CD8-positive, alpha-beta memory T cell (primary cell): ENCODE measurements at regions not wholly inside any gene's neighbourhood (a gene's known extent, or its start where the extent isn't known, plus 50 kb on each side); places are given as distances from the start of the nearest gene placed in this dataset.
"Not testable (repeated sequence)": the region's sequence is repeated elsewhere in the genome, so short reads cannot be mapped to it uniquely, and the experiment has no call there.

Experiments
- CTCF ChIA-PET: fragments of 350-600 bp; sonication (Branson Sonifier 250); formaldehyde crosslinking; loops from one replicate; lab custom pipeline; 2021; ENCODE audit warnings: antibody characterized with exemption; lab: Charles Lee
- POLR2A ChIA-PET: fragments of 350-600 bp; sonication (Branson Sonifier 250); formaldehyde crosslinking; loops from one replicate; lab custom pipeline; 2021; ENCODE audit warnings: antibody characterized with exemption; lab: Charles Lee
- DNase-seq, 5 donors: peaks; one replicate each; pipeline versions ENCODE4 v3.0.0 to v3.0.0-alpha.2; 2020 to 2022; ENCODE audit warnings: mixed read lengths in 1 of 5
- H3K27ac ChIP-seq: one replicate; pipeline ENCODE4 v1.7.0; 2013; ENCODE audit warnings: low read depth, mild to moderate bottlenecking, low read length, moderate library complexity
- H3K27me3 ChIP-seq: 2 replicates; pipeline ENCODE4 v1.7.0; 2013; ENCODE audit warnings: low read length, mild to moderate bottlenecking; ENCODE audit not compliant: insufficient read depth, poor library complexity, severe bottlenecking
- H3K36me3 ChIP-seq: 2 replicates; pipeline ENCODE4 v1.7.0; 2013; ENCODE audit warnings: mild to moderate bottlenecking, low read length, moderate library complexity; ENCODE audit not compliant: insufficient read depth
- H3K4me1 ChIP-seq: 2 replicates; pipeline ENCODE4 v1.7.0; 2013; ENCODE audit warnings: mild to moderate bottlenecking, low read length, moderate library complexity; ENCODE audit not compliant: insufficient read depth
- H3K4me3 ChIP-seq: 2 replicates; pipeline ENCODE4 v1.7.0; 2013; ENCODE audit warnings: mild to moderate bottlenecking, low read length
- H3K9me3 ChIP-seq: 2 replicates; pipeline ENCODE4 v1.7.0; 2013; ENCODE audit warnings: mild to moderate bottlenecking, low read length
- H3K27ac Mint-ChIP-seq, 8 donors: one replicate each; pipeline ENCODE4 v1.8.0; 2020 to 2021; ENCODE audit warnings: mixed read lengths in 8 of 8, mild to moderate bottlenecking in 6 of 8, inconsistent platforms in 3 of 8, moderate library complexity in 3 of 8
- H3K27me3 Mint-ChIP-seq, 2 donors: one replicate each; pipeline ENCODE4 v1.8.0; 2020 to 2021; ENCODE audit warnings: mixed read lengths in 2 of 2, mild to moderate bottlenecking in 1 of 2, moderate library complexity in 1 of 2
- H3K36me3 Mint-ChIP-seq, 3 donors: one replicate each; pipeline ENCODE4 v1.8.0; 2020 to 2021; ENCODE audit warnings: mixed read lengths in 3 of 3, inconsistent platforms in 1 of 3, mild to moderate bottlenecking in 1 of 3
- H3K4me1 Mint-ChIP-seq, 3 donors: one replicate each; pipeline ENCODE4 v1.8.0; 2020 to 2021; ENCODE audit warnings: mixed read lengths in 3 of 3, inconsistent platforms in 1 of 3, mild to moderate bottlenecking in 1 of 3
- H3K4me3 Mint-ChIP-seq, 7 donors: one replicate each; pipeline ENCODE4 v1.8.0; 2020 to 2021; ENCODE audit warnings: mixed read lengths in 7 of 7, mild to moderate bottlenecking in 6 of 7, moderate library complexity in 4 of 7, inconsistent platforms in 2 of 7
- H3K9me3 Mint-ChIP-seq, 5 donors: one replicate each; pipeline ENCODE4 v1.8.0; 2020 to 2022; ENCODE audit warnings: mixed read lengths in 5 of 5, mild to moderate bottlenecking in 3 of 5, moderate library complexity in 2 of 5, inconsistent platforms in 1 of 5

- Histone ChIP-seq H3K27ac (no peak overlapping the region), H3K27me3 (no peaks in the 10 kb centered on the region), H3K4me1 (no peaks in the 10 kb centered on the region), H3K9me3 (no peaks in the 10 kb centered on the region), H3K36me3 (no peaks in the 10 kb centered on the region), H3K4me3 (no peak overlapping the region)
- Mint-ChIP-seq H3K4me3 (no peak overlapping the region), H3K9me3 (peaks cover 18 to 48% (median 33%) of the 10 kb centered on the region in 5 donors), H3K4me1 (no peaks in the 10 kb centered on the region), H3K27ac (no peak overlapping the region), H3K27me3 (no peaks in the 10 kb centered on the region), H3K36me3 (peaks cover 0 to 3% (median 0%) of the 10 kb centered on the region in 3 donors)
- POLR2A ChIA-PET: no interaction called here
- CTCF ChIA-PET: no interaction called here
- DNase-seq: no peak
These were observed 368.5 kb upstream of the CNTNAP5 start for GRCh38 chr2:123656590-123656989.

GRCh38 chr2:123659120-123659519, 366.0 kb upstream of the CNTNAP5 start:
- no peak for DNase-seq
- H3K27me3 ChIP-seq: no peaks in the 10 kb centered on the region
- POLR2A ChIA-PET: no interaction called here
- Mint-ChIP-seq H3K4me1 (no peaks in the 10 kb centered on the region), H3K36me3 (peaks cover 0 to 3% (median 0%) of the 10 kb centered on the region in 3 donors), H3K9me3 (peaks cover 17 to 38% (median 34%) of the 10 kb centered on the region in 5 donors), H3K27ac (no peak overlapping the region), H3K27me3 (no peaks in the 10 kb centered on the region), H3K4me3 (no peak overlapping the region)
- no peak overlapping the region for H3K27ac ChIP-seq
- H3K36me3 ChIP-seq: no peaks in the 10 kb centered on the region
- no peaks in the 10 kb centered on the region for H3K4me1 ChIP-seq
- H3K9me3 ChIP-seq: no peaks in the 10 kb centered on the region
- CTCF ChIA-PET: no interaction called here
- H3K4me3 ChIP-seq: no peak overlapping the region

- Mint-ChIP-seq H3K36me3 (no peaks in the 10 kb centered on the region), H3K4me1 (no peaks in the 10 kb centered on the region), H3K9me3 (peaks cover 10 to 36% (median 13%) of the 10 kb centered on the region in 5 donors), H3K27ac (no peak overlapping the region), H3K4me3 (no peak overlapping the region), H3K27me3 (no peaks in the 10 kb centered on the region)
- no peaks in the 10 kb centered on the region for H3K4me1 ChIP-seq
- DNase-seq: no peak
- no peaks in the 10 kb centered on the region for H3K9me3 ChIP-seq
- ChIA-PET CTCF (no interaction called here), POLR2A (no interaction called here)
- no peaks in the 10 kb centered on the region for H3K27me3 ChIP-seq
- no peak overlapping the region for H3K4me3 ChIP-seq
- no peak overlapping the region for H3K27ac ChIP-seq
- H3K36me3 ChIP-seq: no peaks in the 10 kb centered on the region
These were observed 354.8 kb upstream of the CNTNAP5 start for GRCh38 chr2:123670286-123670685.

- CTCF ChIA-PET, H3K27ac ChIP-seq, H3K36me3 ChIP-seq, H3K4me1 ChIP-seq, H3K4me3 ChIP-seq, H3K27me3 Mint-ChIP-seq, POLR2A ChIA-PET, H3K27ac Mint-ChIP-seq, H3K9me3 ChIP-seq, H3K4me3 Mint-ChIP-seq, H3K36me3 Mint-ChIP-seq, H3K4me1 Mint-ChIP-seq, H3K27me3 ChIP-seq, DNase-seq: not testable (repeated sequence)
- H3K9me3 Mint-ChIP-seq: peaks cover 18 to 33% (median 24%) of the 10 kb centered on the region in 5 donors
These were observed 341.3 kb upstream of the CNTNAP5 start for GRCh38 chr2:123683797-123684196.

- H3K36me3 Mint-ChIP-seq: no peaks in the 10 kb centered on the region
- H3K4me3 Mint-ChIP-seq: no peak overlapping the region
These were observed 338.0 kb upstream of the CNTNAP5 start for GRCh38 chr2:123687064-123687463.

GRCh38 chr2:123688231-123688940, 336.7 kb upstream of the CNTNAP5 start:
- DNase-seq: no peak
- H3K36me3 Mint-ChIP-seq: no peaks in the 10 kb centered on the region
- Histone ChIP-seq H3K4me3 (no peak overlapping the region), H3K27ac (no peak overlapping the region), H3K4me1 (no peaks in the 10 kb centered on the region), H3K27me3 (no peaks in the 10 kb centered on the region), H3K36me3 (no peaks in the 10 kb centered on the region), H3K9me3 (no peaks in the 10 kb centered on the region)
- no peak overlapping the region for H3K4me3 Mint-ChIP-seq
- H3K9me3 Mint-ChIP-seq: peaks cover 19 to 34% (median 24%) of the 10 kb centered on the region in 5 donors
- no peaks in the 10 kb centered on the region for H3K4me1 Mint-ChIP-seq
- CTCF ChIA-PET: no interaction called here
- H3K27ac Mint-ChIP-seq: no peak overlapping the region
- POLR2A ChIA-PET: no interaction called here
- no peaks in the 10 kb centered on the region for H3K27me3 Mint-ChIP-seq

More at GRCh38 chr2:123687064-123687463, 338.0 kb upstream of the CNTNAP5 start:
- Histone ChIP-seq H3K9me3 (no peaks in the 10 kb centered on the region), H3K4me3 (no peak overlapping the region), H3K4me1 (no peaks in the 10 kb centered on the region), H3K27ac (no peak overlapping the region), H3K27me3 (no peaks in the 10 kb centered on the region), H3K36me3 (no peaks in the 10 kb centered on the region)
- CTCF ChIA-PET: no interaction called here
- Mint-ChIP-seq H3K4me1 (no peaks in the 10 kb centered on the region), H3K27me3 (no peaks in the 10 kb centered on the region), H3K9me3 (peaks cover 21 to 42% (median 24%) of the 10 kb centered on the region in 5 donors), H3K27ac (no peak overlapping the region)
- no peak for DNase-seq
- POLR2A ChIA-PET: no interaction called here

GRCh38 chr2:123692121-123692520, 333.0 kb upstream of the CNTNAP5 start:
- H3K4me1 Mint-ChIP-seq: no peaks in the 10 kb centered on the region
- Histone ChIP-seq H3K27ac (no peak overlapping the region), H3K4me1 (no peaks in the 10 kb centered on the region), H3K27me3 (no peaks in the 10 kb centered on the region), H3K36me3 (no peaks in the 10 kb centered on the region), H3K4me3 (no peak overlapping the region), H3K9me3 (no peaks in the 10 kb centered on the region)
- no peak overlapping the region for H3K4me3 Mint-ChIP-seq
- H3K36me3 Mint-ChIP-seq: no peaks in the 10 kb centered on the region
- H3K27me3 Mint-ChIP-seq: no peaks in the 10 kb centered on the region
- ChIA-PET POLR2A (no interaction called here), CTCF (no interaction called here)
- no peak overlapping the region for H3K27ac Mint-ChIP-seq
- H3K9me3 Mint-ChIP-seq: peaks cover 14 to 32% (median 18%) of the 10 kb centered on the region in 5 donors
- no peak for DNase-seq

GRCh38 chr2:123693836-123694235, 331.3 kb upstream of the CNTNAP5 start:
- Histone ChIP-seq H3K36me3 (no peaks in the 10 kb centered on the region), H3K9me3 (no peaks in the 10 kb centered on the region), H3K27me3 (no peaks in the 10 kb centered on the region), H3K4me1 (no peaks in the 10 kb centered on the region), H3K27ac (no peak overlapping the region), H3K4me3 (no peak overlapping the region)
- Mint-ChIP-seq H3K9me3 (peaks cover 7 to 32% (median 15%) of the 10 kb centered on the region in 5 donors), H3K4me3 (no peak overlapping the region), H3K36me3 (no peaks in the 10 kb centered on the region), H3K4me1 (no peaks in the 10 kb centered on the region), H3K27me3 (no peaks in the 10 kb centered on the region), H3K27ac (no peak overlapping the region)
- DNase-seq: no peak
- ChIA-PET POLR2A (no interaction called here), CTCF (no interaction called here)
